IMR-90 (cell line): ENCODE measurements at regions not wholly inside any gene's neighbourhood (a gene's known extent, or its start where the extent isn't known, plus 50 kb on each side); places are given as distances from the start of the nearest gene placed in this dataset.

Experiments used
- ATAC-seq: fragments of 200-7000 bp; cut with Tn5 transposase; 2 replicates; pipeline ENCODE4 v1.9.1; 2020; ENCODE audit warnings: low read depth, mild to moderate bottlenecking, moderate library complexity
- BruUV-seq: library from RNA; stranded (reverse); fragments of 400-500 nt; replicated peaks from 2 replicates; lab custom pipeline; 2021; lab: Mats Ljungman, UMichigan
- CTCF ChIA-PET: fragments of 300-600 bp; formaldehyde crosslinking; extraction: SDS; loops from one replicate; lab custom pipeline; 2021; ENCODE audit warnings: antibody characterized with exemption; lab: Yijun Ruan, JAX
- POLR2A ChIA-PET: fragments of 300-600 bp; sonication (Branson Sonifier 250); formaldehyde crosslinking; loops from one replicate; lab custom pipeline; 2022; ENCODE audit warnings: antibody characterized with exemption; ENCODE audit not compliant: unreplicated experiment; lab: Charles Lee
- DNase-seq: peaks from one replicate; pipeline ENCODE4 v3.0.0; 2013
- H2AFZ ChIP-seq: replicated peaks from 2 replicates; pipeline ENCODE3; 2013; ENCODE audit warnings: low read length, mild to moderate bottlenecking; ENCODE audit not compliant: poor library complexity
- H2AK5ac ChIP-seq: 2 replicates; pipeline ENCODE4 v1.6.1; 2013; ENCODE audit warnings: low read depth, low read length, inconsistent platforms
- H2AK9ac ChIP-seq: replicated peaks from 2 replicates; pipeline ENCODE3; 2013; ENCODE audit warnings: mild to moderate bottlenecking, low read depth, low read length, moderate library complexity; ENCODE audit not compliant: poor library complexity
- H2BK120ac ChIP-seq: 2 replicates; pipeline ENCODE4 v1.6.1; 2013; ENCODE audit warnings: low read depth, low read length, inconsistent platforms
- H2BK15ac ChIP-seq: 3 replicates; pipeline ENCODE4 v1.6.1; 2013; ENCODE audit warnings: low read depth, low read length, inconsistent platforms
- H2BK20ac ChIP-seq: 2 replicates; pipeline ENCODE4 v1.6.1; 2013; ENCODE audit warnings: low read depth, mild to moderate bottlenecking, inconsistent platforms, low read length, moderate library complexity
- H2BK5ac ChIP-seq: 2 replicates; pipeline ENCODE4 v1.6.1; 2013; ENCODE audit warnings: mild to moderate bottlenecking, low read depth, low read length, inconsistent platforms; ENCODE audit not compliant: poor library complexity, severe bottlenecking
- H3K14ac ChIP-seq: replicated peaks from 2 replicates; pipeline ENCODE4 v1.6.1; 2013; ENCODE audit warnings: low read depth, low read length, inconsistent platforms
- H3K18ac ChIP-seq: 2 replicates; pipeline ENCODE4 v1.6.1; 2013; ENCODE audit warnings: low read depth, low read length, control low read depth
- H3K23ac ChIP-seq: 2 replicates; pipeline ENCODE4 v1.6.1; 2013; ENCODE audit warnings: low read depth, low read length, inconsistent platforms
- H3K27ac ChIP-seq: 2 replicates; pipeline ENCODE4 v1.5.1; 2013; ENCODE audit warnings: mild to moderate bottlenecking, control low read depth, low read length; ENCODE audit not compliant: insufficient read depth
- H3K27me3 ChIP-seq: 2 replicates; pipeline ENCODE4 v1.6.1; 2013; ENCODE audit warnings: low read length; ENCODE audit not compliant: control insufficient read depth, insufficient read depth
- H3K36me3 ChIP-seq: 2 replicates; pipeline ENCODE4 v1.6.1; 2013; ENCODE audit warnings: low read length, mixed read lengths; ENCODE audit not compliant: control insufficient read depth, insufficient read depth
- H3K4ac ChIP-seq: 2 replicates; pipeline ENCODE4 v1.6.1; 2013; ENCODE audit warnings: low read depth, low read length, inconsistent platforms
- H3K4me1 ChIP-seq: 2 replicates; pipeline ENCODE4 v1.6.1; 2013; ENCODE audit warnings: low read length, mixed read lengths; ENCODE audit not compliant: control insufficient read depth, insufficient read depth
- H3K4me2 ChIP-seq: 2 replicates; pipeline ENCODE4 v1.6.1; 2013; ENCODE audit warnings: low read depth, mild to moderate bottlenecking, control low read depth, low read length, moderate library complexity
- H3K4me3 ChIP-seq: 2 replicates; pipeline ENCODE4 v1.5.1; 2013; ENCODE audit warnings: low read depth, mild to moderate bottlenecking, control low read depth, low read length, moderate library complexity; ENCODE audit not compliant: insufficient read depth
- H3K56ac ChIP-seq: 2 replicates; pipeline ENCODE4 v1.6.1; 2013; ENCODE audit warnings: low read length, inconsistent platforms; ENCODE audit not compliant: insufficient read depth; ENCODE audit errors: extremely low read depth
- H3K79me1 ChIP-seq, 2 experiments: 2 replicates each; pipeline ENCODE4 v1.6.1; 2013; ENCODE audit warnings: low read length in 2 of 2, inconsistent platforms in 1 of 2, low read depth in 1 of 2
- H3K9ac ChIP-seq: 2 replicates; pipeline ENCODE4 v1.6.1; 2013; ENCODE audit warnings: low read depth, low read length, control low read depth
- H3K9me1 ChIP-seq: 2 replicates; pipeline ENCODE4 v1.6.1; 2013; ENCODE audit warnings: low read length, inconsistent platforms; ENCODE audit not compliant: insufficient read depth
- H3K9me3 ChIP-seq: 2 replicates; pipeline ENCODE4 v1.6.1; 2013; ENCODE audit warnings: low read length; ENCODE audit not compliant: control insufficient read depth, insufficient read depth
- H4K20me1 ChIP-seq: 2 replicates; pipeline ENCODE4 v1.6.1; 2013; ENCODE audit warnings: low read length, inconsistent platforms; ENCODE audit not compliant: insufficient read depth
- H4K5ac ChIP-seq: 2 replicates; pipeline ENCODE4 v1.6.1; 2013; ENCODE audit warnings: mild to moderate bottlenecking, low read depth, low read length, control low read depth
- H4K8ac ChIP-seq, 2 experiments: 2 replicates each; pipeline ENCODE4 v1.6.1; 2013; ENCODE audit warnings: low read depth in 2 of 2, low read length in 2 of 2, control low read depth in 1 of 2, inconsistent platforms in 1 of 2
- H4K91ac ChIP-seq: 2 replicates; pipeline ENCODE4 v1.6.1; 2013; ENCODE audit warnings: low read depth, low read length, inconsistent platforms; ENCODE audit not compliant: insufficient read depth
- CEBPB ChIP-seq: IDR thresholded peaks from 2 replicates; pipeline ENCODE4 v1.6.1; 2012; ENCODE audit warnings: low read depth, low read length, improper control_type of control experiment
- FOS ChIP-seq: fragments of 150-350 bp; IDR thresholded peaks from 2 replicates; pipeline ENCODE4 v1.6.1; 2016; ENCODE audit warnings: low read depth, low read length
- MAFK ChIP-seq: IDR thresholded peaks from 2 replicates; pipeline ENCODE4 v1.6.1; 2012; ENCODE audit warnings: low read depth, low read length, improper control_type of control experiment
- NFE2L2 ChIP-seq: fragments of 150-350 bp; IDR thresholded peaks from 2 replicates; pipeline ENCODE4 v1.6.1; 2016; ENCODE audit warnings: low read depth, mild to moderate bottlenecking, low read length
- RCOR1 ChIP-seq: IDR thresholded peaks from 2 replicates; pipeline ENCODE4 v1.6.1; 2012; ENCODE audit warnings: mild to moderate bottlenecking, low read length, improper control_type of control experiment; ENCODE audit not compliant: insufficient replicate concordance
- USF2 ChIP-seq: fragments of 150-350 bp; IDR thresholded peaks from 2 replicates; pipeline ENCODE4 v1.6.1; 2017; ENCODE audit warnings: mild to moderate bottlenecking, antibody characterized with exemption, low read length, low read depth
- WGBS, 2 experiments: methylation state at CpG; one replicate each; pipeline versions ENCODE4 v1.1.5 to v1.1.7; 2013; ENCODE audit warnings: missing lambda C conversion rate in 2 of 2; ENCODE audit not compliant: insufficient read length in 1 of 2; ENCODE audit errors: extremely low coverage in 2 of 2; 5-methylcytosine and 5-hydroxymethylcytosine counted together
- dilution Hi-C: fragments of 300-500 bp; cut with HindIII; formaldehyde crosslinking; loops from one replicate; pipeline ENCODE4 v1.14.3; 2018; ENCODE audit warnings: low sequenced_read_pairs; ENCODE audit not compliant: unreplicated experiment
- in situ Hi-C: fragments of 300-500 bp; cut with MboI; formaldehyde crosslinking; loops from 3 replicates; pipeline ENCODE4 v1.14.3; 2019; ENCODE audit warnings: low sequenced_read_pairs, inconsistent platforms, mixed read lengths
- intact Hi-C: fragments of 100-400 bp; cut with micrococcal nuclease; formaldehyde crosslinking; loops from 2 replicates; pipeline ENCODE4 v1.10.0; 2022
- TF ChIP-seq, protein P1 (sequence below): fragments of 150-350 bp; IDR thresholded peaks from 2 replicates; pipeline ENCODE4 v1.6.1; 2016; ENCODE audit warnings: low read depth, mild to moderate bottlenecking, low read length, moderate library complexity, borderline replicate concordance

- peak overlapping the region; percentile 73 for H2BK5ac ChIP-seq
- peak overlapping the region in 1 of 2 experiments; percentile 20; a peak in 1 of 4 replicates for H4K8ac ChIP-seq
- H3K79me1 ChIP-seq, result peaks cover 14 to 65% of the 10 kb centered on the region in 2 experiments; a peak in 3 of 4 replicates
- no TSS peak for BruUV-seq
- H3K4ac ChIP-seq, result no peak overlapping the region
- no peak overlapping the region for H2BK120ac ChIP-seq
- no peak overlapping the region for H3K14ac ChIP-seq
- H2AFZ ChIP-seq, result no peak overlapping the region
- ChIA-PET POLR2A (no interaction called here), CTCF (no interaction called here)
- peaks cover 8% of the 10 kb centered on the region for H3K4me1 ChIP-seq
- intact Hi-C loops, result no loop called here
- no peak overlapping the region for H3K18ac ChIP-seq
- no peaks in the 10 kb centered on the region for H3K27me3 ChIP-seq
- DNase-seq, result no peak
- H4K20me1 ChIP-seq, result peaks cover 64% of the 10 kb centered on the region
- no peak overlapping the region for H3K56ac ChIP-seq
- WGBS, 2 experiments, result 100% methylated on average over 3 of the region's 7 CpGs; no CpG with 5 or more reads in 1 of the 2 experiments
- peak overlapping the region; percentile 68; the same call in 1 of the 2 replicates for H2AK5ac ChIP-seq
- no peak overlapping the region for H4K91ac ChIP-seq
- ATAC-seq, result no peak
- in situ Hi-C loops, result no loop called here
- H3K23ac ChIP-seq, result no peak overlapping the region
- peaks cover 19% of the 10 kb centered on the region for H3K9me1 ChIP-seq
- no peak overlapping the region for H3K9ac ChIP-seq
- no peaks in the 10 kb centered on the region for H3K9me3 ChIP-seq
- dilution Hi-C loops, result no loop called here
- no peak overlapping the region for H4K5ac ChIP-seq
- TF ChIP-seq RCOR1, result no peak
- TF ChIP-seq MAFK, result peak; percentile 25; the same call in 1 of the 2 replicates
- TF ChIP-seq CEBPB, result no peak
- TF ChIP-seq NFE2L2, result no peak
- TF ChIP-seq, protein P1, sequence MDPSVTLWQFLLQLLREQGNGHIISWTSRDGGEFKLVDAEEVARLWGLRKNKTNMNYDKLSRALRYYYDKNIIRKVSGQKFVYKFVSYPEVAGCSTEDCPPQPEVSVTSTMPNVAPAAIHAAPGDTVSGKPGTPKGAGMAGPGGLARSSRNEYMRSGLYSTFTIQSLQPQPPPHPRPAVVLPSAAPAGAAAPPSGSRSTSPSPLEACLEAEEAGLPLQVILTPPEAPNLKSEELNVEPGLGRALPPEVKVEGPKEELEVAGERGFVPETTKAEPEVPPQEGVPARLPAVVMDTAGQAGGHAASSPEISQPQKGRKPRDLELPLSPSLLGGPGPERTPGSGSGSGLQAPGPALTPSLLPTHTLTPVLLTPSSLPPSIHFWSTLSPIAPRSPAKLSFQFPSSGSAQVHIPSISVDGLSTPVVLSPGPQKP, result no peak
- TF ChIP-seq USF2, result no peak
- TF ChIP-seq FOS, result no peak
- no peaks in the 10 kb centered on the region for H3K36me3 ChIP-seq
- H2BK15ac ChIP-seq, result peak overlapping the region; percentile 23; the same call in 2 of the 3 replicates
- H2AK9ac ChIP-seq, result no peak overlapping the region
- H2BK20ac ChIP-seq, result no peak overlapping the region
- H3K4me3 ChIP-seq, result no peak overlapping the region
- H3K4me2 ChIP-seq, result no peak overlapping the region
- no peak overlapping the region for H3K27ac ChIP-seq
These were observed 129.4 kb upstream of the DST start for GRCh38 chr6:56771929-56772607.
